B cell (primary cell): ENCODE measurements at regions not wholly inside any gene's neighbourhood (a gene's known extent, or its start where the extent isn't known, plus 50 kb on each side); places are given as distances from the start of the nearest gene placed in this dataset.

ENCODE experiments used
- ATAC-seq: fragments of 200-7000 bp; cut with Tn5 transposase; one replicate; pipeline ENCODE4 v1.10.0; 2021; ENCODE audit warnings: low read depth, mild to moderate bottlenecking, moderate number of reproducible peaks, moderate library complexity
- CTCF ChIA-PET: fragments of 350-600 bp; sonication (Branson Sonifier 250); formaldehyde crosslinking; loops from one replicate; lab custom pipeline; 2021; ENCODE audit warnings: antibody characterized with exemption, inconsistent platforms; lab: Charles Lee
- POLR2A ChIA-PET: fragments of 350-600 bp; sonication (Branson Sonifier 250); formaldehyde crosslinking; loops from one replicate; lab custom pipeline; 2021; ENCODE audit warnings: antibody characterized with exemption; lab: Charles Lee
- DNase-seq: peaks from one replicate; pipeline ENCODE4 v3.0.0; 2013
- H2AFZ ChIP-seq: 2 replicates; pipeline ENCODE4 v1.6.1; 2012; ENCODE audit warnings: mild to moderate bottlenecking, low read depth, low read length; ENCODE audit not compliant: insufficient read depth, poor library complexity, severe bottlenecking
- H3K27ac ChIP-seq, 2 donors: 1 replicate in 1 of 2; 2 replicates in 1 of 2; pipeline ENCODE4 v1.5.1; 2012 to 2013; ENCODE audit warnings: low read length in 2 of 2, mild to moderate bottlenecking in 2 of 2, moderate library complexity in 1 of 2
- H3K27me3 ChIP-seq, 4 experiments: fragments of 200-600 bp in 1 of 4; sonication (generic) in 1 of 4; replicated peaks in 1 of 4; 1 replicate in 2 of 4; 2 replicates in 2 of 4; pipeline versions ENCODE4 v1.6.1 to v1.7.0; 2013 to 2016; ENCODE audit warnings: low read length in 3 of 4, mild to moderate bottlenecking in 2 of 4, mixed read lengths in 1 of 4, moderate library complexity in 1 of 4; ENCODE audit not compliant: insufficient read depth in 4 of 4, control insufficient read depth in 3 of 4; ENCODE audit errors: control extremely low read depth in 1 of 4
- H3K36me3 ChIP-seq, 2 experiments: replicated peaks in 1 of 2; 1 replicate in 1 of 2; 2 replicates in 1 of 2; pipeline versions ENCODE4 v1.6.1 to v1.7.1; 2013; ENCODE audit warnings: low read length in 1 of 2; ENCODE audit not compliant: insufficient read depth in 2 of 2, control insufficient read depth in 1 of 2; ENCODE audit errors: control extremely low read depth in 1 of 2, extremely low read depth in 1 of 2
- H3K4me1 ChIP-seq, 2 donors: fragments of 200-600 bp in 1 of 2; sonication (generic) in 1 of 2; 1 replicate in 1 of 2; 2 replicates in 1 of 2; pipeline versions ENCODE4 v1.5.1 to v1.6.1; 2013 to 2017; ENCODE audit warnings: low read length in 2 of 2; ENCODE audit not compliant: control insufficient read depth in 2 of 2, insufficient read depth in 2 of 2
- H3K4me2 ChIP-seq: replicated peaks from 2 replicates; pipeline ENCODE3; 2012; ENCODE audit warnings: mild to moderate bottlenecking, low read depth, low read length; ENCODE audit not compliant: poor library complexity, severe bottlenecking
- H3K4me3 ChIP-seq, 5 experiments: fragments of 200-600 bp in 1 of 5; sonication (generic) in 1 of 5; 1 replicate in 3 of 5; 2 replicates in 2 of 5; pipeline versions ENCODE4 v1.5.1 to v1.7.0; 2011 to 2016; ENCODE audit warnings: low read length in 4 of 5, mild to moderate bottlenecking in 4 of 5, low read depth in 2 of 5, control low read depth in 1 of 5, moderate library complexity in 1 of 5; ENCODE audit not compliant: insufficient read depth in 1 of 5; ENCODE audit errors: control extremely low read depth in 1 of 5, extremely low read depth in 1 of 5
- H3K79me2 ChIP-seq: fragments of 200-600 bp; sonication (generic); one replicate; pipeline ENCODE4 v1.6.0; 2016; ENCODE audit warnings: low read length; ENCODE audit not compliant: control insufficient read depth, insufficient read depth
- H3K9ac ChIP-seq: fragments of 200-600 bp; sonication (generic); 2 replicates; pipeline ENCODE4 v1.6.1; 2017; ENCODE audit warnings: mild to moderate bottlenecking, low read length, moderate library complexity
- H3K9me3 ChIP-seq, 3 donors: one replicate each; pipeline versions ENCODE4 v1.6.1 to v1.7.1; 2013; ENCODE audit warnings: low read length in 2 of 3; ENCODE audit not compliant: control insufficient read depth in 2 of 3, insufficient read depth in 1 of 3; ENCODE audit errors: control extremely low read depth in 1 of 3
- H4K20me1 ChIP-seq: 2 replicates; pipeline ENCODE4 v1.6.0; 2012; ENCODE audit warnings: mild to moderate bottlenecking, low read length; ENCODE audit not compliant: insufficient read depth, control insufficient read depth, poor library complexity, severe bottlenecking
- H3K27ac Mint-ChIP-seq: one replicate; pipeline ENCODE4 v1.8.0; 2021; ENCODE audit warnings: mixed read lengths
- H3K27me3 Mint-ChIP-seq: one replicate; pipeline ENCODE4 v1.8.0; 2021; ENCODE audit warnings: mixed read lengths
- H3K4me1 Mint-ChIP-seq: one replicate; pipeline ENCODE4 v1.8.0; 2021; ENCODE audit warnings: mixed read lengths
- H3K4me3 Mint-ChIP-seq: one replicate; pipeline ENCODE4 v1.8.0; 2021; ENCODE audit warnings: mixed read lengths
- H3K9me3 Mint-ChIP-seq: one replicate; pipeline ENCODE4 v1.8.0; 2022; ENCODE audit warnings: mixed read lengths; ENCODE audit not compliant: insufficient read depth
- CTCF ChIP-seq: fragments of 200-600 bp; IDR thresholded peaks from one replicate; pipeline ENCODE4 v1.8.0; 2022; ENCODE audit warnings: antibody characterized with exemption, mild to moderate bottlenecking
- EZH2 ChIP-seq: IDR thresholded peaks from 2 replicates; pipeline ENCODE4 v1.6.1; 2012; ENCODE audit warnings: borderline replicate concordance, low read depth, mild to moderate bottlenecking, moderate library complexity, low read length; ENCODE audit not compliant: insufficient read depth, poor library complexity, severe bottlenecking
- WGBS: methylation state at CpG from one replicate; pipeline ENCODE4 v1.1.5; 2013; ENCODE audit warnings: missing lambda C conversion rate; ENCODE audit not compliant: insufficient coverage; 5-methylcytosine and 5-hydroxymethylcytosine counted together
- intact Hi-C: fragments of 100-400 bp; cut with micrococcal nuclease; formaldehyde crosslinking; loops from one replicate; pipeline ENCODE4 v1.10.0; 2022

- no peak overlapping the region for H3K9ac ChIP-seq
- no peaks in the 10 kb centered on the region for H3K27me3 ChIP-seq
- H3K27ac ChIP-seq = peak overlapping the region; percentile 40 to 42
- DNase-seq (peak; percentile 78), ATAC-seq (peak; percentile 84)
- ChIA-PET POLR2A (no interaction called here), CTCF (no interaction called here)
- H3K27me3 Mint-ChIP-seq = no peaks in the 10 kb centered on the region
- peaks cover 0 to 18% (median 0%) of the 10 kb centered on the region in 3 donors for H3K9me3 ChIP-seq
- H3K4me2 ChIP-seq = peak overlapping the region; percentile 53
- WGBS = no CpG with 5 or more reads among the region's 1 CpG
- peak overlapping the region; percentile 38 for H2AFZ ChIP-seq
- H3K4me1 ChIP-seq = peaks cover 38 to 46% of the 10 kb centered on the region in 2 donors
- H3K36me3 ChIP-seq = no peaks in the 10 kb centered on the region
- no peak for TF ChIP-seq EZH2
- TF ChIP-seq CTCF = no peak
- H3K27ac Mint-ChIP-seq = peak overlapping the region; percentile 60
- H3K4me3 ChIP-seq = peak overlapping the region in 1 of 5 experiments; percentile 13
- H4K20me1 ChIP-seq = no peaks in the 10 kb centered on the region
- H3K4me1 Mint-ChIP-seq = peaks cover 51% of the 10 kb centered on the region
- H3K9me3 Mint-ChIP-seq = no peaks in the 10 kb centered on the region
- H3K4me3 Mint-ChIP-seq = peak overlapping the region; percentile 32
- intact Hi-C loops = no loop called here
- no peaks in the 10 kb centered on the region for H3K79me2 ChIP-seq
These were observed 131.4 kb upstream of the UBE2E2 start for GRCh38 chr3:23071758-23072157.

GRCh38 chr3:23072693-23073092, 130.4 kb upstream of the UBE2E2 start:
- Histone ChIP-seq H3K9ac (no peak overlapping the region), H3K4me1 (peaks cover 38 to 46% of the 10 kb centered on the region in 2 donors), H3K4me2 (peak overlapping the region; percentile 53), H3K9me3 (peaks cover 0 to 18% (median 0%) of the 10 kb centered on the region in 3 donors), H4K20me1 (no peaks in the 10 kb centered on the region), H3K79me2 (no peaks in the 10 kb centered on the region), H3K4me3 (peak overlapping the region in 1 of 5 experiments; percentile 13), H3K27ac (peak overlapping the region in 1 of 2 donors; percentile 35), H3K27me3 (no peaks in the 10 kb centered on the region), H2AFZ (no peak overlapping the region), H3K36me3 (no peaks in the 10 kb centered on the region)
- ChIA-PET CTCF (no interaction called here), POLR2A (no interaction called here)
- no peaks in the 10 kb centered on the region for H3K9me3 Mint-ChIP-seq
- peak overlapping the region; percentile 36 for H3K4me3 Mint-ChIP-seq
- TF ChIP-seq CTCF (no peak), EZH2 (no peak)
- H3K27me3 Mint-ChIP-seq = no peaks in the 10 kb centered on the region
- ATAC-seq (no peak), DNase-seq (no peak)
- H3K4me1 Mint-ChIP-seq = peaks cover 46% of the 10 kb centered on the region
- no peak overlapping the region for H3K27ac Mint-ChIP-seq
- intact Hi-C loops = no loop called here
- no CpG with 5 or more reads among the region's 1 CpG for WGBS
